BLaER1 (cell line): ENCODE measurements at regions not wholly inside any gene's neighbourhood (a gene's known extent, or its start where the extent isn't known, plus 50 kb on each side); places are given as distances from the start of the nearest gene placed in this dataset.

Experiments used
- H3K27ac ChIP-seq: shearing (Covaris generic); formaldehyde crosslinking; 2 replicates; pipeline ENCODE4 v1.8.1; 2022
- H3K27me3 ChIP-seq: shearing (Covaris generic); formaldehyde crosslinking; 2 replicates; pipeline ENCODE4 v1.8.1; 2022
- H3K36me3 ChIP-seq: shearing (Covaris generic); formaldehyde crosslinking; 2 replicates; pipeline ENCODE4 v1.8.1; 2022
- H3K4me1 ChIP-seq: shearing (Covaris generic); formaldehyde crosslinking; 2 replicates; pipeline ENCODE4 v1.8.1; 2022
- H3K4me2 ChIP-seq: shearing (Covaris generic); formaldehyde crosslinking; 2 replicates; pipeline ENCODE4 v1.8.1; 2022
- H3K4me3 ChIP-seq: shearing (Covaris generic); formaldehyde crosslinking; 2 replicates; pipeline ENCODE4 v1.8.1; 2022
- H3K9ac ChIP-seq: shearing (Covaris generic); formaldehyde crosslinking; 2 replicates; pipeline ENCODE4 v1.8.1; 2022
- H3K9me3 ChIP-seq: shearing (Covaris generic); formaldehyde crosslinking; 2 replicates; pipeline ENCODE4 v1.8.1; 2022
- H4K20me1 ChIP-seq: shearing (Covaris generic); formaldehyde crosslinking; 2 replicates; pipeline ENCODE4 v1.8.1; 2022
- Cebpa-rat ChIP-seq: shearing (Covaris generic); IDR thresholded peaks from 2 replicates; pipeline ENCODE4 v1.8.1; 2022

GRCh38 chrX:107556967-107557366 lies 71.3 kb upstream of the PRPS1 start:
- Histone ChIP-seq H3K9me3 (no peaks in the 10 kb centered on the region), H3K27ac (no peak overlapping the region), H3K4me1 (no peaks in the 10 kb centered on the region), H3K4me3 (no peak overlapping the region), H3K27me3 (peaks cover 87% of the 10 kb centered on the region), H3K9ac (no peak overlapping the region), H3K36me3 (no peaks in the 10 kb centered on the region), H3K4me2 (no peak overlapping the region), H4K20me1 (no peaks in the 10 kb centered on the region; the same call in 1 of the 2 replicates)
- no peak for TF ChIP-seq Cebpa-rat

- no peaks in the 10 kb centered on the region for H3K9me3 ChIP-seq
- H3K27ac ChIP-seq = no peak overlapping the region
- no peaks in the 10 kb centered on the region for H3K4me1 ChIP-seq
- no peaks in the 10 kb centered on the region for H3K36me3 ChIP-seq
- no peak overlapping the region for H3K9ac ChIP-seq
- no peak overlapping the region for H3K4me3 ChIP-seq
- H4K20me1 ChIP-seq = no peaks in the 10 kb centered on the region; the same call in 1 of the 2 replicates
- H3K4me2 ChIP-seq = no peak overlapping the region
- peaks cover 87% of the 10 kb centered on the region for H3K27me3 ChIP-seq
- TF ChIP-seq Cebpa-rat = no peak
These were observed 68.8 kb upstream of the PRPS1 start for GRCh38 chrX:107559506-107559905.

GRCh38 chrX:107560041-107560440 lies 68.3 kb upstream of the PRPS1 start:
- Histone ChIP-seq H3K4me1 (no peaks in the 10 kb centered on the region), H3K4me2 (no peak overlapping the region)
- TF ChIP-seq Cebpa-rat = no peak

GRCh38 chrX:107560980-107561379 lies 67.3 kb upstream of the PRPS1 start:
- H3K9ac ChIP-seq = no peak overlapping the region

More at GRCh38 chrX:107560041-107560440, 68.3 kb upstream of the PRPS1 start:
- H3K9ac ChIP-seq = no peak overlapping the region
- H3K9me3 ChIP-seq = no peaks in the 10 kb centered on the region
- H3K27me3 ChIP-seq = peaks cover 87% of the 10 kb centered on the region
- H3K36me3 ChIP-seq = no peaks in the 10 kb centered on the region
- no peak overlapping the region for H3K4me3 ChIP-seq
- H3K27ac ChIP-seq = no peak overlapping the region
- no peaks in the 10 kb centered on the region; the same call in 1 of the 2 replicates for H4K20me1 ChIP-seq

GRCh38 chrX:107561468-107562215 lies 66.7 kb upstream of the PRPS1 start:
- Histone ChIP-seq H3K4me2 (no peak overlapping the region), H3K4me3 (no peak overlapping the region), H4K20me1 (no peaks in the 10 kb centered on the region; the same call in 1 of the 2 replicates), H3K27ac (no peak overlapping the region), H3K4me1 (peaks cover 11% of the 10 kb centered on the region), H3K36me3 (no peaks in the 10 kb centered on the region), H3K27me3 (peaks cover 86% of the 10 kb centered on the region), H3K9me3 (no peaks in the 10 kb centered on the region), H3K9ac (no peak overlapping the region)
- TF ChIP-seq Cebpa-rat = no peak

More at GRCh38 chrX:107560980-107561379, 67.3 kb upstream of the PRPS1 start:
- Histone ChIP-seq H3K4me2 (no peak overlapping the region), H3K27me3 (peaks cover 86% of the 10 kb centered on the region), H3K9me3 (no peaks in the 10 kb centered on the region), H3K36me3 (no peaks in the 10 kb centered on the region), H3K4me1 (peaks cover 4% of the 10 kb centered on the region), H4K20me1 (no peaks in the 10 kb centered on the region; the same call in 1 of the 2 replicates), H3K27ac (no peak overlapping the region), H3K4me3 (no peak overlapping the region)
- no peak for TF ChIP-seq Cebpa-rat

- Histone ChIP-seq H3K36me3 (no peaks in the 10 kb centered on the region), H3K9ac (no peak overlapping the region), H4K20me1 (no peaks in the 10 kb centered on the region; the same call in 1 of the 2 replicates), H3K27me3 (peaks cover 88% of the 10 kb centered on the region), H3K27ac (no peak overlapping the region), H3K9me3 (no peaks in the 10 kb centered on the region), H3K4me3 (no peak overlapping the region), H3K4me1 (peaks cover 12% of the 10 kb centered on the region), H3K4me2 (no peak overlapping the region)
- no peak for TF ChIP-seq Cebpa-rat
These were observed 65.8 kb upstream of the PRPS1 start for GRCh38 chrX:107562482-107562881.

- Histone ChIP-seq H3K4me2 (no peak overlapping the region), H3K4me3 (no peak overlapping the region), H4K20me1 (no peaks in the 10 kb centered on the region; the same call in 1 of the 2 replicates), H3K27me3 (peaks cover 94% of the 10 kb centered on the region), H3K27ac (no peak overlapping the region), H3K9me3 (no peaks in the 10 kb centered on the region), H3K4me1 (peaks cover 12% of the 10 kb centered on the region), H3K36me3 (no peaks in the 10 kb centered on the region), H3K9ac (no peak overlapping the region)
- TF ChIP-seq Cebpa-rat = no peak
These were observed 64.5 kb upstream of the PRPS1 start for GRCh38 chrX:107563824-107564223.

GRCh38 chrX:107565015-107565414 lies 63.3 kb upstream of the PRPS1 start:
- H3K27ac ChIP-seq = no peak overlapping the region
- no peaks in the 10 kb centered on the region for H3K9me3 ChIP-seq
- peaks cover 91% of the 10 kb centered on the region for H3K27me3 ChIP-seq
- H3K4me1 ChIP-seq = peaks cover 12% of the 10 kb centered on the region
- no peak for TF ChIP-seq Cebpa-rat
- H3K4me3 ChIP-seq = no peak overlapping the region
- no peaks in the 10 kb centered on the region for H3K36me3 ChIP-seq
- no peak overlapping the region for H3K9ac ChIP-seq
- H3K4me2 ChIP-seq = no peak overlapping the region
- no peaks in the 10 kb centered on the region; the same call in 1 of the 2 replicates for H4K20me1 ChIP-seq

- H3K4me1 ChIP-seq = peaks cover 12% of the 10 kb centered on the region
- no peak overlapping the region for H3K4me3 ChIP-seq
- H3K9ac ChIP-seq = no peak overlapping the region
- H3K36me3 ChIP-seq = no peaks in the 10 kb centered on the region
- no peak for TF ChIP-seq Cebpa-rat
- no peak overlapping the region for H3K27ac ChIP-seq
- H4K20me1 ChIP-seq = no peaks in the 10 kb centered on the region; the same call in 1 of the 2 replicates
- peak overlapping the region; percentile 22 for H3K4me2 ChIP-seq
- H3K9me3 ChIP-seq = no peaks in the 10 kb centered on the region
- peaks cover 90% of the 10 kb centered on the region for H3K27me3 ChIP-seq
These were observed 62.2 kb upstream of the PRPS1 start for GRCh38 chrX:107565931-107566603.

GRCh38 chrX:107566604-107567262 lies 61.6 kb upstream of the PRPS1 start:
- H3K4me1 ChIP-seq = peaks cover 12% of the 10 kb centered on the region
- no peak for TF ChIP-seq Cebpa-rat
- peak overlapping the region; percentile 22 for H3K4me2 ChIP-seq

More at GRCh38 chrX:107566604-107567262, 61.6 kb upstream of the PRPS1 start:
- no peak overlapping the region for H3K9ac ChIP-seq
- no peaks in the 10 kb centered on the region for H4K20me1 ChIP-seq
- no peaks in the 10 kb centered on the region for H3K36me3 ChIP-seq
- H3K9me3 ChIP-seq = no peaks in the 10 kb centered on the region
- no peak overlapping the region for H3K27ac ChIP-seq
- H3K4me3 ChIP-seq = no peak overlapping the region
- peaks cover 87% of the 10 kb centered on the region for H3K27me3 ChIP-seq
